H1 (cell line): ENCODE measurements at regions not wholly inside any gene's neighbourhood (a gene's known extent, or its start where the extent isn't known, plus 50 kb on each side); places are given as distances from the start of the nearest gene placed in this dataset.

Experiments used
- ASH2L ChIP-seq: fragments of 200-600, 300-600 bp; sonication (generic); IDR thresholded peaks from one replicate; pipeline ENCODE4 v1.7.1; 2017; ENCODE audit warnings: low read length
- POLR2A ChIP-seq, 2 experiments: IDR thresholded peaks; 1 replicate in 1 of 2; 2 replicates in 1 of 2; pipeline ENCODE4 v1.6.1; 2011; ENCODE audit warnings: low read depth in 2 of 2, low read length in 2 of 2, mild to moderate bottlenecking in 2 of 2; ENCODE audit errors: control extremely low read depth in 1 of 2
- RFX5 ChIP-seq: IDR thresholded peaks from 2 replicates; pipeline ENCODE4 v1.6.1; 2011; ENCODE audit warnings: low read depth, low read length, improper control_type of control experiment, borderline replicate concordance
- SIN3A ChIP-seq, 2 experiments: IDR thresholded peaks in 1 of 2; conservative IDR thresholded peaks in 1 of 2; 2 replicates each; pipeline ENCODE4 v1.6.1; 2011 to 2012; ENCODE audit warnings: low read length in 2 of 2, improper control_type of control experiment in 1 of 2, low read depth in 1 of 2, mild to moderate bottlenecking in 1 of 2
- SP2 ChIP-seq: IDR thresholded peaks from 2 replicates; pipeline ENCODE4 v1.6.1; 2012; ENCODE audit warnings: mild to moderate bottlenecking, low read length, inconsistent platforms
- TAF1 ChIP-seq: IDR thresholded peaks from 2 replicates; pipeline ENCODE4 v1.6.1; 2011; ENCODE audit warnings: mild to moderate bottlenecking, low read depth, low read length

DNA sequence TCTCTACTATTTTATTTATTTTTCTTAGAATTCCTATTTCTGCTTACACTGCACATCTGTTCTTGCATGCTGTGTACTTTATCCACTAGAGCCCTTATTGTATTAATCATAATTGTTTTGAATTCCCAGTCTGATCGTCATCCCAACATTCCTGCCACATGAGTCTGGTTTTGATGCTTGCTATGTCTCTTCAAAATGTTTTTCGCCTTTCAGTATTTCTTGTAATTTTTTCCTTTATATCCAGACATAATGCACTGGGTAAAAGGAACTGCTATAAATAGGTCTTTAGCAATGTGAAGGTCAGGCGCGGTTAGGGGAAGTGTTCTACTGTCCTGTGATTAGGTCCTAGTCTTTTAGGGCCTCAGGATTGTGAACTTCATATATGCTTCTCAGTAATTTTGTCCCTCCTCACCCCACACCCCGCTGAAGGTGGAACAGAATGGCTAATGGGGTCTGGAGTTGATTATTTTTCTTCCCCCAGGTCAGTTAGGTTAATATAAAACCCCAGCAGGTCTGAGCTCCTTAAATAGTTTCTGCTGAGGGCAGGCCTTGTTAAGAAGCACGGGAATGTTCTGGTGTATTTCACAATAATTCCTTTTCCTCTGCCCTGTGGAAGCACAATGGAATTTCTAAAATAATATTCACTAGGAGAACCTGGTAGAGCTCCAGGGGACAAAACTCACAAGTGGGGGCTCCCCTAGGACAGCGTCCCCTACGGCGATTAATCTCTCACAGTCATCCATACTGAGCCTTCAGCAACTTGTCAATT, 146.6 kb upstream of the TUT7 start (continued):
- TF ChIP-seq SIN3A (conservative IDR thresholded peaks at IDR 0.05 in 1 of 2, IDR thresholded peaks at IDR 0.05 in 1 of 2; ENCODE audit: low read depth in 1 of 2, low read length in 2 of 2) (no peak), RFX5 (no peak), POLR2A (IDR thresholded peaks at IDR 0.05; ENCODE audit: control extremely low read depth in 1 of 2, low read depth in 2 of 2, low read length in 2 of 2) (no peak), ASH2L (no peak), TAF1 (no peak), SP2 (no peak)
